GM21576 (cell line): ENCODE measurements at regions not wholly inside any gene's neighbourhood (a gene's known extent, or its start where the extent isn't known, plus 50 kb on each side); places are given as distances from the start of the nearest gene placed in this dataset.

Source experiments
- ATAC-seq: cut with Tn5 transposase; IDR thresholded peaks from one replicate; pipeline ENCODE4 v1.9.1; 2021; ENCODE audit warnings: mild to moderate bottlenecking, moderate library complexity; ENCODE audit not compliant: unreplicated experiment

DNA sequence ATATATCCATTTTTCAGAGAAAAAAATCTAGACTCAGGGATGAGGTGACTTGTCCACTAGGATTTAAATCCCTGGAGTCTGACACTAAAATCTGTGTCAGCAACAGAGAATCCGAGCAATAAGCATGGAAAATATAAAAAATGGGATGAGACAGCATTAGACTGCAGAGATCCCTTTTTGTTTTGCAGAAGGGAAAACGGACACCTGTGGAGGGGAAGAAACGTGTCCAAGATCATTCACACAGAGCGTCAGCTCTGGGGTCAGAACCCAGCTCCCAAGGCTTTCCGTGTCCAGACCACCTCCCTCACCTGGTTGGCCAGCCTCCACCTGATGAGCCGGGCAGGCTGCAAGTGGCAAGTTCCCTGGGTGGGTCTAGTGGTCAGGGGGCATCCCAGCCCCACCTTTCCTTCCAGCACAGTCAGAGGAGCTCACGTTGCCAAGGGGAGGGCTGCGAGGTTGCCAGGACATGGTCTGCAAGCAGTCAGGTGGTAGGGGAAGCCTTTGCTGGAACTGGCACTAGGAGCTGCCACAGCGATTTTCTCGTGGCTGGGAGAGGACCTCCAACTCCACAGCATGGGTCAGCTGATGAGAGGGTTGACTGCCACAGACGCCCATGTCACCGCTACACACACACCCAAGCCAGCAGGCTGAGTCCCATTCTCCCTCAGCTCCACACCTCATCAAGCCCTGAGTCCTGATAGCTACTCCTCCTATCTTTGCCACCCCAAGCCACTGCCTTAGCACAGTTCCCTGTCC is 65.9 kb upstream of the CPLX2 start:
- no peak for ATAC-seq

GRCh38 chr5:175808711-175809110 is 62.7 kb upstream of the CPLX2 start:
- no peak for ATAC-seq

DNA sequence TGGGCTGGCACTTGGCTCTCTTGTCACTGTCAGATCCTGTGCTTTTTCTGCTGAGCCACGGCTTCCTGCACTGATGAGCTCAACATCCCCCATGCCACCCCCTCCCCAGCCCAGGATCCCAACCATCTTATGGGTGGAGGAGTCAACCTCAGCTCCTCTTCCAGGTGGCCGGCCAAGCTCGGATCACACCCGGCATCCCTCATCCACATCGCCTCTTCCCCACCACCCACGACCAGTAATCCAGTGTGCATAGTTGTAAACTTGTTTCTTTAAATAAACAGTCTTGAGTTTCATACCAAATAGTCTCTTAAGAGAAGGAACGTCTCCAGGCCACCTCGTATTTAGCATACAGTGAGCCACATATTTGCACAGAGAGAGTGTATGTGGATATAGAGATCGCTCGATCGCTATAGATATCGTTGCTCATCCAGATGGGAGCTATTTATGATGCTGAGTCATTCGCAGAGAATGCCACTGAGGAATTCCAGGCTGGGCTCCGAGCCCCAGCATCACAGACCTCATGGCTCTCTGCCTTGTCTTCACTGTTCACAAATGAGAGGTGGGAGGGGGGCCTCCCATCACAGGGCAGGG is 61.8 kb upstream of the CPLX2 start:
- ATAC-seq, result no peak

- no peak for ATAC-seq
Observed at GRCh38 chr5:175810457-175810856, 60.9 kb upstream of the CPLX2 start.

DNA sequence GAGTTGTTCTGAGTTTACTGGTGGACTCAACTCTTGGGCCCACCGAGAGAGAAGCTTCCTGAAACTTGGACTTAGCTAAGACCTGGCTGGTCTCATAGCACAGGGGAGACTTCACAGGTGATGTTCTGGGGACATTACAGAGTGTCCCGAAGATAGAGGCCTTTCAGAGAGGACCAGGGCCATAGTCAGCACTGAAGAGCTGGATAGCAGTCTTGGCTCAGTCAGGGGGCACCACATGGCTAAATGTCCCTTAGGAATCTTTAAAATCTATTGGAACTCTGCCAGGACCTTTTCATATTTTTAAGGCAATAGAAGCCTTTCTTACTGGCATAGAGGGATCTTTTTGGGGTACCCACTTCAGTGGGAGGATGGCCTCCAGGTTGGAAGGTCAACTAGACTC is 59.8 kb upstream of the CPLX2 start:
- no peak for ATAC-seq

- ATAC-seq, result no peak
Observed at GRCh38 chr5:175813943-175814630, 57.3 kb upstream of the CPLX2 start.

DNA sequence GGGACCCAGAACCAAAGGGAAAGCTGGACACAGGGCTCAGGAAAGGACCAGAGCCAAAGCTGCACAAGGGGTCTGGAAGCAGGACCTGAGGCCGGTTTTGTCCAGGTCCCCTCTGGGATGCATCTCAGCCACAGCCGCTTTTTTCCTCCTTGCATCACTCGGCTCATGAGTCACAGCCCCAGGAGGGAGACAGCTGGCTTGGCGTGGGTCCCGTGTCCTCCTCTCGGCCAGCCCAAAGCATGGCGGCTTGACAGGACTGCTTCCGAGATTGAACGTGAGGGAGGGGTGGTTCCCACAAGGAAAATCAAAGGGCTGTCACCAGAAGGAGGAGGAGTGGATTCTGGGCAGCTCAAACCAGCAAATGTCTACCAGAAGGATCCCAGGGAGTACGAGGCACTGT is 56.7 kb upstream of the CPLX2 start:
- ATAC-seq, result no peak

DNA sequence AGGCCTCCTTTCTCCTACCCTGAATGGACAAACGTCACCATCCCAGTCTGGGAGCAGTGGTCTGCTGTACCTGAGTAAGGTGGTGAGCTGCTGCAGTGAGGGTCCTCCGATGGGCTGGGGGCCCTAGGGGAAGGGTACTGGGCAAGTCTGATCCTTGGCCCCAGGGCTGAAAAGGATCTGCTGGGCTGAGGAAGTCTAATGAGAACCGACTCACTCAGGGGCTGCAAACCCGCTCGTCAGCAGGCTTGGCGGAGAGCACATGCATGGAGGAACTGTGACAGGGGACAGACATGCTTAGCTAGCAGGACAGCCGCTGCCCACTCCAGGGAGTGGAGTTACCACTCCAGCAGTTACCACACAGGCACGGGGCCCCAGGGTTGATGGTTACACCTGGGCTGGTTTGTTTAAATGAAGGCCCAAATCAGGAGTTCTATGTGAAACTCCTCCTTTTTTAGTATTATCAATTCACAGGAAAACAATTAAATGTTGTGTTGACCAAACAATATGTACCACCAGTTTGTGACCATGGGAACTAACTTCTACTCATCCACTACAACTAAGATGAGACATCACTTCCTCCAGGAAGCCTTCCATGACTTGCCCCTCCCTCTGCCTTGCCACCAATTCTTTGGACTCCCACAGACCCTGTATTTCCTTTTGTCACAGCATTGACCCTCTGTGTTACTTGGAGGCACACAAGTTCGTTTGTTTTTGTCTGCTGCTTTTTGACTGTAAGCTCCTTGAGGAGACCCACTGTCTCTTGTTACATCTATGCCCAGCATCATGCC is 56.1 kb upstream of the CPLX2 start:
- no peak for ATAC-seq

DNA sequence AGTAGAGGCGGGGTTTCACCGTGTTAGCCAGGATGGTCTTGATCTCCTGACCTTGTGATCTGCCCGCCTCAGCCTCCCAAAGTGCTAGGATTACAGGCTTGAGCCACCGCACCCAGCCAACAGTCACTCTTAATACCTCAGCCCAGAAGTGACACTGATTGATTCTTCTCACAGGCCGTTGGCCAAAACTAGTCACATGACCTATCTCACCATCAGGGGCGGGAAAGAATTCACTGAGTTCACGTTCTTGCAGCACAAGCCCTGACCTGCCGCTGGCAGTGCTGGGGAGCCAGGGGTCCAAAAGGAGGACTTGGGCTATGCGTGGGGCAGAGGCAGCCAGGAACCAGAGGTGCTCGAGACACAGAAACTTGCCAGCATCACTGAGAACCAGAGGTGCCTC is 55.0 kb upstream of the CPLX2 start:
- ATAC-seq, result no peak

GRCh38 chr5:175819090-175819425 is 52.3 kb upstream of the CPLX2 start:
- ATAC-seq, result no peak

DNA sequence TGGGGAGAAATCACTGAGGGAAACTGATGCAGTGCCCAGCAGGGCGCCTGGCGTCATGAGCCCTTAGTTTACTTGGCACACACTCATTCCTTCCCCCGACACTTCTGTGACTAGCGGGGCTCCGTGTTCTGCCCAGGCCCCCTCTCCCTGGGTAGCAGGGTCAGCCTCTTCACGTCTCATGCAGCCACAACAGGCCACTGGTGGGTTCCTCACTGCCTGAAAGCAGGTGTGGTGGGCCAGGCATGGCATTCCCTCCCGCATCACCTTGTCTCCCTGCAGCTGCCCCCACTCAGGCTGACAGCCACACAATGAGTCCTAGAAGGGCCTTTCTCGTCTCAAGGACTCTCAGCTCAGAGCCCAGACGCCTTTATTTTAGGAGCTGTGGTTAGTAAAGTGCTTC is 51.1 kb upstream of the CPLX2 start:
- no peak for ATAC-seq
